HG03066 (cell line): ENCODE measurements at regions not wholly inside any gene's neighbourhood (a gene's known extent, or its start where the extent isn't known, plus 50 kb on each side); places are given as distances from the start of the nearest gene placed in this dataset.

Experiments
- ATAC-seq: cut with Tn5 transposase; IDR thresholded peaks from one replicate; pipeline ENCODE4 v1.9.1; 2021; ENCODE audit warnings: low read depth; ENCODE audit not compliant: unreplicated experiment

GRCh38 chr10:2871673-2872219, 195.6 kb upstream of the PFKP start:
- no peak for ATAC-seq

DNA sequence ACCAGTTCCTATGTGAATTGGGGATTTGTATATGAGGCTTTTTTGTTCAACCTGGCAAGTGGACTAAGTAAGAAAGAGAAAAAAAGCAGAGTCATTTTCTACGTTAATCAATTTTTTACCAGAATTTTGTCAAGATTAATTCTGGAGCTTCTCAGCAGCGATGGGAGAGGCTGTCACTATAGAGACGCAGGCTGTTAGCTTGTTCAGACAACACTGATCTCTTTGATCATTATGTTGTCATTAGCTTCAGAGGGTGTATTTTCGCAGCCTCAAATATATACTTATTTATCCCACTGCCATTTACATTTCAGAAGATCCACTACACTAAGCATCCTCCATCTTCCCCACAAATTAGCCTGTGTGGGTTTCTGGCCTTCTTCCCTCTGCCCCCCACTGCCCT, 196.7 kb upstream of the PFKP start:
- no peak for ATAC-seq

GRCh38 chr10:2867788-2868299, 199.5 kb upstream of the PFKP start:
- no peak for ATAC-seq

GRCh38 chr10:2866569-2866968, 200.8 kb upstream of the PFKP start:
- no peak for ATAC-seq

DNA sequence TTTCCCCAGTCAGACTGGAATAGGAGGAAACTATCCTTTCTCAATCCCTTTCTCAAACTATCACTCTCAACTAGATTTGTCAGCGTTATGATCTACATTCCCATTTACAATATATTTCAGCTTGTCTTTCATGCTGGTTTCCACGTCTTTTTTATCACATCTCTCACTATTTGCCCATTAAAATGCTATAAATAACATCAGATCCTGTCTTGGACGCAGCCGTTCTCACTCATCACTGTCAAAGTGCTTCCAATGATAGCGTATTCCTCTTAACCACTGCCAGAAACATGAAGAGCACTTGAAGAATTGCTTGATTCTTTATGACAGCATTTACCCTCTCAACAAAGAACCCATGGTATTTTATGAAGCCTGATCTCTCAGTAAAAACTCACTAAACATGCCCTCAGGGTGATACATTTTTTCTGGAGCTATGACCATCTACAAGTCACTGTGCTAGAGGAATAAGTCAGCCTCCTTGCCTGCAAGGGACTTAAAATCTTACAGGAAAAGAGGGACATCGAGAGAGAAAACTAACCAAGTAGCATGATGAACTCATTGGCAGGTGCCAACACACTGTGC, 205.6 kb upstream of the PFKP start:
- no peak for ATAC-seq

GRCh38 chr10:2858452-2858851, 208.9 kb upstream of the PFKP start:
- ATAC-seq = no peak

DNA sequence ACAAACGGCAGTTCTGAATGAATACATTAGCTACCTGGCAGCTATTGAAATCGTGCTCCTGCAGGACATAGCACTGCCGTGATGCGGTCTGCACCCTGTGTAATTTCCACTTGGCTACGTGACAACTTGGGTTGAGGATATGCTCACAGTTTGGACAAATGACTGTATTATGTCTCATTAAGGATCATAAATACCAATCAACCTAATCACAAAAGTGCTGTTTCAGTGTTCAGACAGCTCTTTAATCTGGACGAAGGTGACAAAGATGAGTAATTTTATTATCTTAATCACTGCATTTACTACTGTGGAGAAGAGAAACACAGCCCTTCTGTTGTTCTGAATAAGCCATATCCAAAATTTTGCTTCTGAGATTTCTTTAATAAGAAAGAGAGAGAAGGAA, 210.8 kb upstream of the PFKP start:
- ATAC-seq = no peak

- ATAC-seq = no peak
These were observed 214.6 kb upstream of the PFKP start for GRCh38 chr10:2852574-2853323.

- ATAC-seq = no peak
These were observed 215.8 kb upstream of the PFKP start for GRCh38 chr10:2851566-2851965.

DNA sequence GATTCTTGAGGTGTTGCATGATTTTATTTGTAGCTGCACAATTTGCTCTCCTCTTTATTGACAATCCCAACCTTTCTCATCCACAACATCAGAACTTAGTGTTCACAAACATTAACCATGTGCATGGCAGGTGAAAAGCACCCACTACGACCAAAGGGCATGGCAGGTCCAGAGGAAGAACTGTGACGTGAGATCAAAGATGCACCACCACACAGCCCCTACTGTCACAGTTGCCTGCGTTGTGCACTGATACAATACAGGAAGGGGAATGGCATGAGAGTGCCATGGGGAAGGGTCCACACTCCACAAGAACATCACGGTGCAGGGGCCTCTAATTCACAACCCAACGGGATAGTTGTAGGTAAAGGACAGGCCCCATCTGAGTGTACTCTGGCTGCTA, 217.1 kb upstream of the PFKP start:
- no peak for ATAC-seq

GRCh38 chr10:2844925-2845324, 222.4 kb upstream of the PFKP start:
- no peak for ATAC-seq

DNA sequence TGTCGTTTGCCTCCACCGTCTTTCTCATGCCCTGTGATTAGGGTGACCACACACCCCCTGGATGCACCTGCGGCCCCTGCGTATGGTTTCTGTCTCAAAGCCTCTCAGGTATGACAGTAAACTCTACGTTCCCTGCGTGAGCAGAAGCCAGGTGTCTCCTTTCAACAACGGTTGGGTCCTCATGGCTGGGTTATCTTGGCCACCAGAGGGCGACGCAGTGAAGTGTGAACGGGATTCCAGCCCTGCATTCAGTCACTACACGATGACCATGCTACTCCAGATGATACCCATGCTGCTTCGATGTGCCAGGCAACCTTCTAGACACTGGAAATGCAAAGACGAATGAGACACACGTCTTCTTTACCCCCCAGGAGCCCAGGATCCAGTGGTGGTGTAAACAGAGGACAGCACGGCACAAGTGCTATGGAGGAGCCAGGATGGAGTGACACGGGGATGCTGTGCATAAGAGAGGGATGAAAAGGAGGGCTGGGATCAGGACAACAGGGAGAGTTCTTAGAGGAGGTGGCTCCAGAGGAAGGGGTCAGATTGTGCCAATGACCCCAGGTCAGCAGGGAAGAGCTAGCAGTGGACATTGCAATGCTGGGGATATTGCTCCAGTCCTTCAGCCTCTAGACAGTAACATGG, 228.1 kb upstream of the PFKP start:
- no peak for ATAC-seq

GRCh38 chr10:2837674-2838073, 229.7 kb upstream of the PFKP start:
- ATAC-seq = no peak

DNA sequence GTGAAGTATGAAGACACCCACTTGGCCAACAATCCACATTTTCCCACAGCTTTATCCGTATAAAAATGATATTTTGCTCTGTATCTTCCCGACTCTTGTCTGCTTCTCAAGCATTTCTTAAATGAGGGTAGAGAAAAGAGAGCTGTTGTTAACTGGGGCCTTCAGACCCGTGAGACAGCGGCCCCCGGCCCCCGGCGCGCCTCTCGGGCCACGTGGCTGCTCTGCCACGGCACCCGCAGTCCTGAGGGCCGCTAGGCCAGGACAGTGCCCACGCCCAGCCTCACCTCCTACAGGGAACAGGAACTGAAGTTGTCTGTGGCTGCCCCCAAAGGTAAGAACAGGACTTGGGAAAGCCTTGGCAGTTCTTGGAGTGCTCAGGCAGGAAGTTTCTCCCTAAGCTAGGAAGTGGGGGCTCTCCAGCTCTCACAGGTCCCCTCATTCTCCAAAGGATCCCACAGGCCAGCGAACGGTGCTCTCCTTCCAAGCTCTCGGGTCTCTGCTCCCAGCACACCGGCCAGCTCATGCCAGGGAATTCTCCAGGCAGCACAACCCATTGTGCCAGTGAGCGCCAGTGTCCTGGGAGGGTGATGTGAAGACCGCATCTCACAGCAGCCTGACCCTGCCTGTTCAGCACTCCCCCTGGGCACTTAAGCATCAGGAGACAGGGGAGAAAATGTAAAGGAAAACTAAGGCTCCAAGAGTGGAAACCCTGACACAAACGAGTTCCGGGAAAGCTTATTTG, 230.3 kb upstream of the PFKP start:
- ATAC-seq = no peak

- no peak for ATAC-seq
These were observed 233.1 kb upstream of the PFKP start for GRCh38 chr10:2834214-2834613.

GRCh38 chr10:2831509-2831908, 235.8 kb upstream of the PFKP start:
- ATAC-seq = no peak

- ATAC-seq = no peak
These were observed 238.6 kb upstream of the PFKP start for GRCh38 chr10:2828741-2829140.

- ATAC-seq = no peak
These were observed 240.7 kb upstream of the PFKP start for GRCh38 chr10:2826675-2827074.

DNA sequence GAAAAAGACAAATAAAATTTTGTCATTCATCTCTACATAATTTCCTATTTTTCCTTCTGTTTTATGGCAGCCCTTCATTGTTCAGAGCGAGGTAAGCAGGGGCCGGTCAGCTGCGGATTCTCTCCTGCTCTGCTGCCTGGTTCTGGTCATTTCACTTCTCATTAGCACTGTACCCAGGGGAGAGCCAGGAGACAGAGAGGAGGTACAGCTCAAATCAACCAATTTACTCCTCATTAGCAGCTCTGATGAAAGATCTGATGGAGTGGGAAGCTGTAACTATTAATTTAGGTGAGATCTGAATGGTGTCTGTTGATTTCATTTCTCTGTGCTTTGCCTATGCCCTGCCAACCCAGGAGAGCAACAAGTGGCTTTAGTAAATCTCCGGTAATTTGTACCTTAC, 241.5 kb upstream of the PFKP start:
- no peak for ATAC-seq

DNA sequence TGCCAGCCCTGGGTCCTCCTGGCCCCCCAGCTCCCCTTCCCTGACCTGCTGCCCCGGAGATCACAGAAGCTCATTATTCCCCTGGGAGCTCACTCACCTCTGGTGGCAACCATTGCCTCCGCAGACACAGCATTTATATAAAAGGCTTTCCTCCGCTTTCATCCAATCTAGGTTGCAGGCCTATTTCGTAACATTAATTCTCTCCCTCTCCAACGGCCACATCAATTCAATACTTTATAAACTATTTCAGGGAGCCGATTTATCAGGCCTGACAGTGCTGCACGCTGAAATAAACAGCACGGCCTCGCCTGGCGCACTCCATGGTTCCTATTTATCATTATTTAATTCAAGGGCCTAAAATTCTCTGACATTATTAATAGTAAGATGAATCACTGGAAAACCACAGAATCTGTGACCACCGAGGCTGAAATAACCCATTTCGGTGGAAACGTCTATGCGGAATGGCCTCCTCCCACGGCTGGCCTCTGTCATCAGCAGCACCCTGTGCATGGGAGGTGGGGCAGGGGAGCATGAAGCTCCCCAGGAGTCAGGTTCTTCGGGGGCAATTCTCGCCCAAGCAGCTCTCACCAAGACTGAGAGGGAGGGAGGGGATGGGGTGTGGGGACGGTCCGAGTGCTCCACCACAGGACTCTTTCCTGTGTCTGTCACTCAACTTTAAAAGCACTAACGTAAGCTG, 249.3 kb upstream of the PFKP start:
- no peak for ATAC-seq
